ENCODE measurements at regions not wholly inside any gene's neighbourhood (a gene's known extent, or its start where the extent isn't known, plus 50 kb on each side); places are given as distances from the start of the nearest gene placed in this dataset.

DNA sequence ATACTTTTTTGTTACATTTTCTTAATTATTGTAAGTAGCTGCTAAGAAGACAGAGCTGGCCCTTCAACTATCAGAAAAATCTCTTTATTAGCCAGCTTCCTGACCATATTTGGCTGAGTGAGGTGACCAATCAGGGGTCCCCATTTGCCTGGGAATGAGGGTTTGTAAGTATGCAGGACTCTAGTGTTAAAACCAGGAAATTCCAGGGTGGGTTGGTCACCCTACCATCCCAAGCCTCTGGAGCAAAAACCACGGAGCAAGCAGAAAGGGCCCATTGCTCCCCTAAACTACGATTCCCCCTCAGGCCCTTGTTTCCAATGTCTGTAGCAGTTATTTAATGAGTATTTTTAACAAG is 165.6 kb upstream of the NCKAP5 start (continued):
- TF ChIP-seq, protein P1, sequence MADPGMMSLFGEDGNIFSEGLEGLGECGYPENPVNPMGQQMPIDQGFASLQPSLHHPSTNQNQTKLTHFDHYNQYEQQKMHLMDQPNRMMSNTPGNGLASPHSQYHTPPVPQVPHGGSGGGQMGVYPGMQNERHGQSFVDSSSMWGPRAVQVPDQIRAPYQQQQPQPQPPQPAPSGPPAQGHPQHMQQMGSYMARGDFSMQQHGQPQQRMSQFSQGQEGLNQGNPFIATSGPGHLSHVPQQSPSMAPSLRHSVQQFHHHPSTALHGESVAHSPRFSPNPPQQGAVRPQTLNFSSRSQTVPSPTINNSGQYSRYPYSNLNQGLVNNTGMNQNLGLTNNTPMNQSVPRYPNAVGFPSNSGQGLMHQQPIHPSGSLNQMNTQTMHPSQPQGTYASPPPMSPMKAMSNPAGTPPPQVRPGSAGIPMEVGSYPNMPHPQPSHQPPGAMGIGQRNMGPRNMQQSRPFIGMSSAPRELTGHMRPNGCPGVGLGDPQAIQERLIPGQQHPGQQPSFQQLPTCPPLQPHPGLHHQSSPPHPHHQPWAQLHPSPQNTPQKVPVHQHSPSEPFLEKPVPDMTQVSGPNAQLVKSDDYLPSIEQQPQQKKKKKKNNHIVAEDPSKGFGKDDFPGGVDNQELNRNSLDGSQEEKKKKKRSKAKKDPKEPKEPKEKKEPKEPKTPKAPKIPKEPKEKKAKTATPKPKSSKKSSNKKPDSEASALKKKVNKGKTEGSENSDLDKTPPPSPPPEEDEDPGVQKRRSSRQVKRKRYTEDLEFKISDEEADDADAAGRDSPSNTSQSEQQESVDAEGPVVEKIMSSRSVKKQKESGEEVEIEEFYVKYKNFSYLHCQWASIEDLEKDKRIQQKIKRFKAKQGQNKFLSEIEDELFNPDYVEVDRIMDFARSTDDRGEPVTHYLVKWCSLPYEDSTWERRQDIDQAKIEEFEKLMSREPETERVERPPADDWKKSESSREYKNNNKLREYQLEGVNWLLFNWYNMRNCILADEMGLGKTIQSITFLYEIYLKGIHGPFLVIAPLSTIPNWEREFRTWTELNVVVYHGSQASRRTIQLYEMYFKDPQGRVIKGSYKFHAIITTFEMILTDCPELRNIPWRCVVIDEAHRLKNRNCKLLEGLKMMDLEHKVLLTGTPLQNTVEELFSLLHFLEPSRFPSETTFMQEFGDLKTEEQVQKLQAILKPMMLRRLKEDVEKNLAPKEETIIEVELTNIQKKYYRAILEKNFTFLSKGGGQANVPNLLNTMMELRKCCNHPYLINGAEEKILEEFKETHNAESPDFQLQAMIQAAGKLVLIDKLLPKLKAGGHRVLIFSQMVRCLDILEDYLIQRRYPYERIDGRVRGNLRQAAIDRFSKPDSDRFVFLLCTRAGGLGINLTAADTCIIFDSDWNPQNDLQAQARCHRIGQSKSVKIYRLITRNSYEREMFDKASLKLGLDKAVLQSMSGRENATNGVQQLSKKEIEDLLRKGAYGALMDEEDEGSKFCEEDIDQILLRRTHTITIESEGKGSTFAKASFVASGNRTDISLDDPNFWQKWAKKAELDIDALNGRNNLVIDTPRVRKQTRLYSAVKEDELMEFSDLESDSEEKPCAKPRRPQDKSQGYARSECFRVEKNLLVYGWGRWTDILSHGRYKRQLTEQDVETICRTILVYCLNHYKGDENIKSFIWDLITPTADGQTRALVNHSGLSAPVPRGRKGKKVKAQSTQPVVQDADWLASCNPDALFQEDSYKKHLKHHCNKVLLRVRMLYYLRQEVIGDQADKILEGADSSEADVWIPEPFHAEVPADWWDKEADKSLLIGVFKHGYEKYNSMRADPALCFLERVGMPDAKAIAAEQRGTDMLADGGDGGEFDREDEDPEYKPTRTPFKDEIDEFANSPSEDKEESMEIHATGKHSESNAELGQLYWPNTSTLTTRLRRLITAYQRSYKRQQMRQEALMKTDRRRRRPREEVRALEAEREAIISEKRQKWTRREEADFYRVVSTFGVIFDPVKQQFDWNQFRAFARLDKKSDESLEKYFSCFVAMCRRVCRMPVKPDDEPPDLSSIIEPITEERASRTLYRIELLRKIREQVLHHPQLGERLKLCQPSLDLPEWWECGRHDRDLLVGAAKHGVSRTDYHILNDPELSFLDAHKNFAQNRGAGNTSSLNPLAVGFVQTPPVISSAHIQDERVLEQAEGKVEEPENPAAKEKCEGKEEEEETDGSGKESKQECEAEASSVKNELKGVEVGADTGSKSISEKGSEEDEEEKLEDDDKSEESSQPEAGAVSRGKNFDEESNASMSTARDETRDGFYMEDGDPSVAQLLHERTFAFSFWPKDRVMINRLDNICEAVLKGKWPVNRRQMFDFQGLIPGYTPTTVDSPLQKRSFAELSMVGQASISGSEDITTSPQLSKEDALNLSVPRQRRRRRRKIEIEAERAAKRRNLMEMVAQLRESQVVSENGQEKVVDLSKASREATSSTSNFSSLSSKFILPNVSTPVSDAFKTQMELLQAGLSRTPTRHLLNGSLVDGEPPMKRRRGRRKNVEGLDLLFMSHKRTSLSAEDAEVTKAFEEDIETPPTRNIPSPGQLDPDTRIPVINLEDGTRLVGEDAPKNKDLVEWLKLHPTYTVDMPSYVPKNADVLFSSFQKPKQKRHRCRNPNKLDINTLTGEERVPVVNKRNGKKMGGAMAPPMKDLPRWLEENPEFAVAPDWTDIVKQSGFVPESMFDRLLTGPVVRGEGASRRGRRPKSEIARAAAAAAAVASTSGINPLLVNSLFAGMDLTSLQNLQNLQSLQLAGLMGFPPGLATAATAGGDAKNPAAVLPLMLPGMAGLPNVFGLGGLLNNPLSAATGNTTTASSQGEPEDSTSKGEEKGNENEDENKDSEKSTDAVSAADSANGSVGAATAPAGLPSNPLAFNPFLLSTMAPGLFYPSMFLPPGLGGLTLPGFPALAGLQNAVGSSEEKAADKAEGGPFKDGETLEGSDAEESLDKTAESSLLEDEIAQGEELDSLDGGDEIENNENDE (IDR thresholded peaks at IDR 0.05; ENCODE audit: insufficient replicate concordance, low read length) = no peak
- no peak for TF ChIP-seq NANOG (IDR thresholded peaks at IDR 0.05; ENCODE audit: insufficient read depth, low read depth, low read length, poor library complexity, severe bottlenecking)
- TF ChIP-seq YY1 (IDR thresholded peaks at IDR 0.05; ENCODE audit: low read depth, low read length) = no peak
- no peak for TF ChIP-seq TEAD4 (IDR thresholded peaks at IDR 0.05; ENCODE audit: low read depth, low read length)
- TF ChIP-seq CREB1 (IDR thresholded peaks at IDR 0.05) = no peak

Measured in H1 (cell line).